Stomach smooth muscle (tissue), 2 donors: ENCODE measurements at regions not wholly inside any gene's neighbourhood (a gene's known extent, or its start where the extent isn't known, plus 50 kb on each side); places are given as distances from the start of the nearest gene placed in this dataset.
"Not testable (repeated sequence)": the region's sequence is repeated elsewhere in the genome, so short reads cannot be mapped to it uniquely, and the experiment has no call there.

Experiments
- H3K27ac ChIP-seq: one replicate; pipeline ENCODE4 v1.7.0; 2013; ENCODE audit warnings: mild to moderate bottlenecking, low read length, inconsistent platforms
- H3K27me3 ChIP-seq, 2 donors: one replicate each; pipeline ENCODE4 v1.7.0; 2013; ENCODE audit warnings: low read length in 2 of 2; ENCODE audit not compliant: insufficient read depth in 2 of 2, control insufficient read depth in 1 of 2
- H3K36me3 ChIP-seq, 2 donors: one replicate each; pipeline ENCODE4 v1.7.0; 2013; ENCODE audit warnings: low read length in 2 of 2; ENCODE audit not compliant: control insufficient read depth in 2 of 2, insufficient read depth in 2 of 2
- H3K4me1 ChIP-seq: one replicate; pipeline ENCODE4 v1.7.0; 2013; ENCODE audit warnings: low read length; ENCODE audit not compliant: control insufficient read depth, insufficient read depth
- H3K4me3 ChIP-seq, 2 donors: one replicate each; pipeline ENCODE4 v1.7.0; 2013; ENCODE audit warnings: low read length in 2 of 2
- H3K9ac ChIP-seq, 2 donors: one replicate each; pipeline ENCODE4 v1.7.0; 2013; ENCODE audit warnings: low read length in 2 of 2, mild to moderate bottlenecking in 1 of 2
- H3K9me3 ChIP-seq, 2 donors: one replicate each; pipeline ENCODE4 v1.7.0; 2013; ENCODE audit warnings: low read length in 2 of 2; ENCODE audit not compliant: control insufficient read depth in 2 of 2
- donor health status: healthy.
- donor health status: Pancreatic carcinoma.

GRCh38 chr3:31106204-31106603 lies 211.7 kb upstream of the GADL1 start:
- Histone ChIP-seq H3K36me3 (no peaks in the 10 kb centered on the region), H3K9me3 (no peaks in the 10 kb centered on the region), H3K4me1 (no peaks in the 10 kb centered on the region), H3K9ac (no peak overlapping the region), H3K27ac (no peak overlapping the region), H3K27me3 (no peaks in the 10 kb centered on the region), H3K4me3 (no peak overlapping the region)

- no peak overlapping the region for H3K27ac ChIP-seq
- no peaks in the 10 kb centered on the region for H3K9me3 ChIP-seq
- H3K36me3 ChIP-seq, result no peaks in the 10 kb centered on the region
- no peak overlapping the region for H3K9ac ChIP-seq
- H3K4me3 ChIP-seq, result no peak overlapping the region
- no peaks in the 10 kb centered on the region for H3K4me1 ChIP-seq
- no peaks in the 10 kb centered on the region for H3K27me3 ChIP-seq
These were observed 212.5 kb upstream of the GADL1 start for GRCh38 chr3:31106912-31107311.

- Histone ChIP-seq H3K9me3 (no peaks in the 10 kb centered on the region), H3K27me3 (no peaks in the 10 kb centered on the region), H3K36me3 (no peaks in the 10 kb centered on the region), H3K4me3 (no peak overlapping the region), H3K9ac (no peak overlapping the region), H3K4me1 (no peaks in the 10 kb centered on the region), H3K27ac (no peak overlapping the region)
These were observed 220.4 kb upstream of the GADL1 start for GRCh38 chr3:31114929-31115283.

- H3K4me3 ChIP-seq, H3K36me3 ChIP-seq, H3K9ac ChIP-seq, H3K27me3 ChIP-seq, H3K9me3 ChIP-seq, H3K4me1 ChIP-seq, H3K27ac ChIP-seq: not testable (repeated sequence)
These were observed 221.1 kb upstream of the GADL1 start for GRCh38 chr3:31115531-31115930.

- Histone ChIP-seq H3K27ac (no peak overlapping the region), H3K27me3 (no peaks in the 10 kb centered on the region), H3K9me3 (no peaks in the 10 kb centered on the region), H3K36me3 (no peaks in the 10 kb centered on the region), H3K4me1 (no peaks in the 10 kb centered on the region), H3K9ac (no peak overlapping the region), H3K4me3 (no peak overlapping the region)
These were observed 222.2 kb upstream of the GADL1 start for GRCh38 chr3:31116651-31117050.

- no peak overlapping the region for H3K9ac ChIP-seq
These were observed 223.4 kb upstream of the GADL1 start for GRCh38 chr3:31117854-31118253.

GRCh38 chr3:31124373-31124772 lies 229.9 kb upstream of the GADL1 start:
- Histone ChIP-seq H3K27ac (no peak overlapping the region), H3K27me3 (no peaks in the 10 kb centered on the region), H3K36me3 (no peaks in the 10 kb centered on the region), H3K4me1 (no peaks in the 10 kb centered on the region), H3K4me3 (no peak overlapping the region), H3K9ac (no peak overlapping the region), H3K9me3 (peaks cover 0 to 8% of the 10 kb centered on the region in 2 donors)

More at GRCh38 chr3:31117854-31118253, 223.4 kb upstream of the GADL1 start:
- H3K4me3 ChIP-seq, result no peak overlapping the region
- H3K27me3 ChIP-seq, result no peaks in the 10 kb centered on the region
- no peaks in the 10 kb centered on the region for H3K36me3 ChIP-seq
- H3K27ac ChIP-seq, result no peak overlapping the region
- no peaks in the 10 kb centered on the region for H3K9me3 ChIP-seq
- H3K4me1 ChIP-seq, result no peaks in the 10 kb centered on the region

- peaks cover 0 to 8% of the 10 kb centered on the region in 2 donors for H3K9me3 ChIP-seq
- no peak overlapping the region for H3K4me3 ChIP-seq
- no peaks in the 10 kb centered on the region for H3K36me3 ChIP-seq
- no peaks in the 10 kb centered on the region for H3K4me1 ChIP-seq
- no peak overlapping the region for H3K9ac ChIP-seq
- no peak overlapping the region for H3K27ac ChIP-seq
- H3K27me3 ChIP-seq, result no peaks in the 10 kb centered on the region
These were observed 231.1 kb upstream of the GADL1 start for GRCh38 chr3:31125413-31126020.

GRCh38 chr3:31129241-31129640 lies 234.8 kb upstream of the GADL1 start:
- H3K9ac ChIP-seq, result no peak overlapping the region
- H3K4me1 ChIP-seq, result no peaks in the 10 kb centered on the region
- H3K27me3 ChIP-seq, result no peaks in the 10 kb centered on the region
- no peak overlapping the region for H3K4me3 ChIP-seq
- H3K27ac ChIP-seq, result no peak overlapping the region
- H3K9me3 ChIP-seq, result peaks cover 0 to 7% of the 10 kb centered on the region in 2 donors
- no peaks in the 10 kb centered on the region for H3K36me3 ChIP-seq

GRCh38 chr3:31132132-31132769 lies 237.8 kb upstream of the GADL1 start:
- H3K36me3 ChIP-seq, result no peaks in the 10 kb centered on the region
- no peaks in the 10 kb centered on the region for H3K9me3 ChIP-seq
- H3K9ac ChIP-seq, result no peak overlapping the region
- no peaks in the 10 kb centered on the region for H3K4me1 ChIP-seq
- H3K27ac ChIP-seq, result no peak overlapping the region
- no peaks in the 10 kb centered on the region for H3K27me3 ChIP-seq
- H3K4me3 ChIP-seq, result no peak overlapping the region

- no peaks in the 10 kb centered on the region for H3K36me3 ChIP-seq
- no peaks in the 10 kb centered on the region for H3K9me3 ChIP-seq
- H3K4me1 ChIP-seq, result no peaks in the 10 kb centered on the region
- no peaks in the 10 kb centered on the region for H3K27me3 ChIP-seq
- H3K9ac ChIP-seq, result no peak overlapping the region
- H3K4me3 ChIP-seq, result no peak overlapping the region
- H3K27ac ChIP-seq, result no peak overlapping the region
These were observed 239.1 kb upstream of the GADL1 start for GRCh38 chr3:31133541-31133940.
